ENCODE measurements at regions not wholly inside any gene's neighbourhood (a gene's known extent, or its start where the extent isn't known, plus 50 kb on each side); places are given as distances from the start of the nearest gene placed in this dataset.

GRCh38 chr20:6851136-6851535, 83.7 kb downstream of the BMP2 start:
- ChIA-PET POLR2A (no interaction called here), CTCF (interaction anchor here (0.6 kb wide), 1 partner anchor 22 kb away, joined by 4 read pairs; no protein-coding TSS in a partner anchor)
- Histone ChIP-seq H3K4me3 (ENCODE audit: low read depth, low read length) (no peak overlapping the region), H3K27ac (ENCODE audit: low read depth, low read length) (no peak overlapping the region), H3K27me3 (ENCODE audit: control insufficient read depth, insufficient read depth, low read length) (no peaks in the 10 kb centered on the region), H3K9me3 (ENCODE audit: control insufficient read depth, insufficient read depth, low read length) (no peaks in the 10 kb centered on the region)
- TF ChIP-seq, protein P1, sequence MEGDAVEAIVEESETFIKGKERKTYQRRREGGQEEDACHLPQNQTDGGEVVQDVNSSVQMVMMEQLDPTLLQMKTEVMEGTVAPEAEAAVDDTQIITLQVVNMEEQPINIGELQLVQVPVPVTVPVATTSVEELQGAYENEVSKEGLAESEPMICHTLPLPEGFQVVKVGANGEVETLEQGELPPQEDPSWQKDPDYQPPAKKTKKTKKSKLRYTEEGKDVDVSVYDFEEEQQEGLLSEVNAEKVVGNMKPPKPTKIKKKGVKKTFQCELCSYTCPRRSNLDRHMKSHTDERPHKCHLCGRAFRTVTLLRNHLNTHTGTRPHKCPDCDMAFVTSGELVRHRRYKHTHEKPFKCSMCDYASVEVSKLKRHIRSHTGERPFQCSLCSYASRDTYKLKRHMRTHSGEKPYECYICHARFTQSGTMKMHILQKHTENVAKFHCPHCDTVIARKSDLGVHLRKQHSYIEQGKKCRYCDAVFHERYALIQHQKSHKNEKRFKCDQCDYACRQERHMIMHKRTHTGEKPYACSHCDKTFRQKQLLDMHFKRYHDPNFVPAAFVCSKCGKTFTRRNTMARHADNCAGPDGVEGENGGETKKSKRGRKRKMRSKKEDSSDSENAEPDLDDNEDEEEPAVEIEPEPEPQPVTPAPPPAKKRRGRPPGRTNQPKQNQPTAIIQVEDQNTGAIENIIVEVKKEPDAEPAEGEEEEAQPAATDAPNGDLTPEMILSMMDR (IDR thresholded peaks at IDR 0.05; ENCODE audit: low read depth, low read length), result no peak
- no peak for DNase-seq (ENCODE audit: low read depth, low spot score)

DNA sequence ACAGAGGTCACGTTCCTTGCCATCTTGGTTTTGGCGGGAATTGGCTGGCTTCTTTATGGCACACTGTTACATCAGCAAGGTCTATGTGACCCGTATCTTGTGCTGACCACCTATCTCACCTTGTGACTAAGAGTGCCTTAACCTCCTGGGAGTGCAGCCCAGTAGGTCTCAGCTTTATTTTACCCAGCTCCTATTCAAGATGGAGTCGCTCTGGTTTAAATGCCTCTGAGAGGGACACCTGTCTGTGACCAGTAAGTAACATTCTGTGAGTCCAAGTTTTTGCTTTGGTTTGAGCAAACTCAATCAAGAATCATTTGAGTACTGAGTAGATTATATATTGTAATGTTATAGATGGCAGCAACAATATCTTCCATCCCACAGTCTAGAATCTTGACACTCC, 85.0 kb downstream of the BMP2 start:
- Histone ChIP-seq H3K27me3 (ENCODE audit: control insufficient read depth, insufficient read depth, low read length) (no peaks in the 10 kb centered on the region), H3K9me3 (ENCODE audit: control insufficient read depth, insufficient read depth, low read length) (no peaks in the 10 kb centered on the region), H3K4me3 (ENCODE audit: low read depth, low read length) (no peak overlapping the region), H3K27ac (ENCODE audit: low read depth, low read length) (no peak overlapping the region)
- TF ChIP-seq, protein P1 (IDR thresholded peaks at IDR 0.05; ENCODE audit: low read depth, low read length), result no peak
- ChIA-PET POLR2A (no interaction called here), CTCF (no interaction called here)
- DNase-seq (ENCODE audit: low read depth, low spot score), result no peak

GRCh38 chr20:6855104-6855503, 87.6 kb downstream of the BMP2 start:
- H3K27ac ChIP-seq (ENCODE audit: low read depth, low read length), result no peak overlapping the region
- no peaks in the 10 kb centered on the region for H3K27me3 ChIP-seq (ENCODE audit: control insufficient read depth, insufficient read depth, low read length)
- no peak overlapping the region for H3K4me3 ChIP-seq (ENCODE audit: low read depth, low read length)
- H3K9me3 ChIP-seq (ENCODE audit: control insufficient read depth, insufficient read depth, low read length), result no peaks in the 10 kb centered on the region
- POLR2A ChIA-PET, result no interaction called here
- CTCF ChIA-PET, result interaction anchor here (0.6 kb wide), 1 partner anchor 146 kb away, joined by 3 read pairs; no protein-coding TSS in a partner anchor
- DNase-seq (ENCODE audit: low read depth, low spot score), result no peak
- TF ChIP-seq, protein P1 (IDR thresholded peaks at IDR 0.05; ENCODE audit: low read depth, low read length), result no peak

DNA sequence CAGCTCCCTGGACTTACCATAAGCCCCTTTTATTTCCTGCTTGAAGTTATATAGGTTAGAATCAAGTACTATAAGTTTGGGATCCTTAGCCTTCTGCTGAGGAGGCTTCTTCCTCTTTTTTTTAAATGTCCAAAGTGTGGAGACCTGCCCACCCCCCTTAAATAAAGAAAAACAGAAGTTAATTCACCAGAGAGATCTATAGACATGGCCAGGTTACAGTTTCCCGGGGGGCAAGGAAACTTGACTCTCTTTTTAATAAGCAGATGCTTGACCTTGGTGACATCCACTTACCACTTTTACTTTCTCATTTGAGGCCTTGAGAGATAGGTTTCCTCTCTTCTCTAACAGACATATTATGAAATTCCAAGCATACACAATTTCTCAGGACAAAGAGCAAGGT, 88.3 kb downstream of the BMP2 start:
- H3K9me3 ChIP-seq (ENCODE audit: control insufficient read depth, insufficient read depth, low read length), result no peaks in the 10 kb centered on the region
- no peak overlapping the region for H3K27ac ChIP-seq (ENCODE audit: low read depth, low read length)
- DNase-seq (ENCODE audit: low read depth, low spot score), result no peak
- TF ChIP-seq, protein P1 (IDR thresholded peaks at IDR 0.05; ENCODE audit: low read depth, low read length), result no peak
- ChIA-PET CTCF (no interaction called here), POLR2A (no interaction called here)
- no peak overlapping the region for H3K4me3 ChIP-seq (ENCODE audit: low read depth, low read length)
- no peaks in the 10 kb centered on the region for H3K27me3 ChIP-seq (ENCODE audit: control insufficient read depth, insufficient read depth, low read length)

GRCh38 chr20:6857927-6858326, 90.4 kb downstream of the BMP2 start:
- TF ChIP-seq, protein P1 (IDR thresholded peaks at IDR 0.05; ENCODE audit: low read depth, low read length), result no peak
- ChIA-PET POLR2A (no interaction called here), CTCF (no interaction called here)
- no peaks in the 10 kb centered on the region for H3K9me3 ChIP-seq (ENCODE audit: control insufficient read depth, insufficient read depth, low read length)
- no peak overlapping the region for H3K27ac ChIP-seq (ENCODE audit: low read depth, low read length)
- H3K4me3 ChIP-seq (ENCODE audit: low read depth, low read length), result no peak overlapping the region
- no peak for DNase-seq (ENCODE audit: low read depth, low spot score)
- H3K27me3 ChIP-seq (ENCODE audit: control insufficient read depth, insufficient read depth, low read length), result no peaks in the 10 kb centered on the region
